H9 (cell line): ENCODE measurements at regions not wholly inside any gene's neighbourhood (a gene's known extent, or its start where the extent isn't known, plus 50 kb on each side); places are given as distances from the start of the nearest gene placed in this dataset.
"Not testable (repeated sequence)": the region's sequence is repeated elsewhere in the genome, so short reads cannot be mapped to it uniquely, and the experiment has no call there.

Source experiments
- DNase-seq: peaks from one replicate; pipeline ENCODE4 v3.0.0-alpha.2; 2017
- H2AFZ ChIP-seq: one replicate; pipeline ENCODE4 v1.6.1; 2013; ENCODE audit warnings: mild to moderate bottlenecking, low read length, control low read depth, moderate library complexity
- H2AK5ac ChIP-seq: 2 replicates; pipeline ENCODE4 v1.6.1; 2013; ENCODE audit warnings: low read length, control low read depth, mixed read lengths; ENCODE audit not compliant: insufficient read length
- H2BK120ac ChIP-seq: one replicate; pipeline ENCODE4 v1.6.1; 2013; ENCODE audit warnings: low read depth, mild to moderate bottlenecking, low read length, control low read depth, inconsistent platforms; ENCODE audit not compliant: poor library complexity, severe bottlenecking
- H2BK12ac ChIP-seq: 2 replicates; pipeline ENCODE4 v1.6.1; 2013; ENCODE audit warnings: low read length, control low read depth, mixed read lengths, low read depth; ENCODE audit not compliant: insufficient read length
- H2BK15ac ChIP-seq: 2 replicates; pipeline ENCODE4 v1.6.1; 2013; ENCODE audit warnings: low read depth, low read length, control low read depth
- H2BK20ac ChIP-seq: one replicate; pipeline ENCODE4 v1.6.1; 2013; ENCODE audit warnings: low read depth, mild to moderate bottlenecking, low read length, control low read depth, inconsistent platforms; ENCODE audit not compliant: poor library complexity, severe bottlenecking
- H2BK5ac ChIP-seq: 2 replicates; pipeline ENCODE4 v1.6.1; 2013; ENCODE audit warnings: low read length, control low read depth, mixed read lengths; ENCODE audit not compliant: insufficient read length
- H3K14ac ChIP-seq: 2 replicates; pipeline ENCODE4 v1.6.1; 2013; ENCODE audit warnings: low read length, control low read depth; ENCODE audit not compliant: insufficient read depth
- H3K18ac ChIP-seq: 2 replicates; pipeline ENCODE4 v1.6.1; 2013; ENCODE audit warnings: low read depth, mild to moderate bottlenecking, mixed read lengths, low read length, control low read depth; ENCODE audit not compliant: insufficient read length
- H3K23ac ChIP-seq: 2 replicates; pipeline ENCODE4 v1.6.1; 2013; ENCODE audit warnings: low read length, control low read depth, mixed read lengths, low read depth; ENCODE audit not compliant: insufficient read length
- H3K23me2 ChIP-seq: 2 replicates; pipeline ENCODE4 v1.6.1; 2013; ENCODE audit warnings: low read depth, mild to moderate bottlenecking, mixed read lengths, low read length, control low read depth; ENCODE audit not compliant: insufficient read length, poor library complexity, severe bottlenecking
- H3K27ac ChIP-seq: 2 replicates; pipeline ENCODE4 v1.5.1; 2013; ENCODE audit warnings: low read length, control low read depth, mixed read lengths, low read depth; ENCODE audit not compliant: insufficient read length
- H3K27me3 ChIP-seq: 2 replicates; pipeline ENCODE4 v1.6.1; 2013; ENCODE audit warnings: low read length, control low read depth, inconsistent platforms; ENCODE audit not compliant: insufficient read depth
- H3K4ac ChIP-seq: 2 replicates; pipeline ENCODE4 v1.6.1; 2013; ENCODE audit warnings: low read depth, mild to moderate bottlenecking, control low read depth, inconsistent platforms, low read length, moderate library complexity
- H3K4me1 ChIP-seq: 2 replicates; pipeline ENCODE4 v1.6.1; 2013; ENCODE audit warnings: low read length, control low read depth, inconsistent platforms; ENCODE audit not compliant: insufficient read depth
- H3K4me2 ChIP-seq: 2 replicates; pipeline ENCODE4 v1.6.1; 2013; ENCODE audit warnings: low read length, control low read depth, mixed read lengths; ENCODE audit not compliant: insufficient read length, insufficient read depth
- H3K56ac ChIP-seq: 2 replicates; pipeline ENCODE4 v1.6.1; 2013; ENCODE audit warnings: low read depth, mild to moderate bottlenecking, mixed read lengths, low read length, control low read depth; ENCODE audit not compliant: insufficient read length
- H3K79me1 ChIP-seq: 2 replicates; pipeline ENCODE4 v1.6.1; 2013; ENCODE audit warnings: low read depth, mild to moderate bottlenecking, moderate library complexity, low read length, control low read depth, inconsistent platforms; ENCODE audit not compliant: insufficient read depth, poor library complexity, severe bottlenecking
- H3K79me2 ChIP-seq: 2 replicates; pipeline ENCODE4 v1.6.1; 2013; ENCODE audit warnings: low read length, control low read depth, inconsistent platforms; ENCODE audit not compliant: insufficient read depth
- H3K9ac ChIP-seq: 2 replicates; pipeline ENCODE4 v1.6.1; 2013; ENCODE audit warnings: low read length, control low read depth, mixed read lengths; ENCODE audit not compliant: insufficient read length; ENCODE audit errors: extremely low read depth
- H3K9me3 ChIP-seq: one replicate; pipeline ENCODE4 v1.6.1; 2013; ENCODE audit warnings: low read depth, low read length, inconsistent platforms; ENCODE audit not compliant: control insufficient read depth
- H3T11ph ChIP-seq: one replicate; pipeline ENCODE4 v1.6.1; 2013; ENCODE audit warnings: mild to moderate bottlenecking, low read length, control low read depth, inconsistent platforms
- H4K20me1 ChIP-seq: one replicate; pipeline ENCODE4 v1.6.1; 2013; ENCODE audit not compliant: control insufficient read depth, insufficient read length, insufficient read depth
- H4K5ac ChIP-seq: 2 replicates; pipeline ENCODE4 v1.6.1; 2013; ENCODE audit warnings: low read depth, mild to moderate bottlenecking, mixed read lengths, low read length, control low read depth; ENCODE audit not compliant: insufficient read length
- H4K8ac ChIP-seq: replicated peaks from 2 replicates; pipeline ENCODE4 v1.6.1; 2013; ENCODE audit warnings: low read length, control low read depth, mixed read lengths, low read depth; ENCODE audit not compliant: insufficient read length
- H4K91ac ChIP-seq: 2 replicates; pipeline ENCODE4 v1.6.1; 2013; ENCODE audit warnings: low read depth, mild to moderate bottlenecking, moderate library complexity, mixed read lengths, low read length, control low read depth; ENCODE audit not compliant: insufficient read length
- H3K27ac Mint-ChIP-seq, 3 experiments: 2 replicates in 2 of 3; 3 replicates in 1 of 3; pipeline ENCODE4 v1.8.0; 2020 to 2021; ENCODE audit warnings: mixed read lengths in 3 of 3, mild to moderate bottlenecking in 1 of 3, moderate library complexity in 1 of 3
- H3K27me3 Mint-ChIP-seq: 2 replicates; pipeline ENCODE4 v1.8.0; 2021; ENCODE audit warnings: low read depth, mild to moderate bottlenecking, moderate library complexity, mixed read lengths
- H3K36me3 Mint-ChIP-seq, 3 experiments: 2 replicates in 2 of 3; 3 replicates in 1 of 3; pipeline ENCODE4 v1.8.0; 2020 to 2021; ENCODE audit warnings: low read depth in 3 of 3, mixed read lengths in 3 of 3; ENCODE audit not compliant: insufficient read depth in 1 of 3
- H3K4me1 Mint-ChIP-seq, 2 experiments: 2 replicates each; pipeline ENCODE4 v1.8.0; 2020; ENCODE audit warnings: mixed read lengths in 2 of 2
- H3K4me3 Mint-ChIP-seq, 2 experiments: 2 replicates in 1 of 2; 3 replicates in 1 of 2; pipeline ENCODE4 v1.8.0; 2020 to 2021; ENCODE audit warnings: mild to moderate bottlenecking in 2 of 2, mixed read lengths in 2 of 2, moderate library complexity in 1 of 2
- H3K9me3 Mint-ChIP-seq, 2 experiments: 2 replicates in 1 of 2; 3 replicates in 1 of 2; pipeline ENCODE4 v1.8.0; 2020; ENCODE audit warnings: mild to moderate bottlenecking in 2 of 2, mixed read lengths in 2 of 2, moderate library complexity in 1 of 2
- CTCF ChIP-seq: fragments of 200-600 bp; sonication (generic); conservative IDR thresholded peaks from 3 replicates; pipeline ENCODE4 v1.8.0; 2021; ENCODE audit warnings: antibody characterized with exemption, mild to moderate bottlenecking
- WGBS: extraction: QIAGEN DNeasy Blood & Tissue Kit; methylation state at CpG from one replicate; pipeline ENCODE4 v1.1.7; 2013; ENCODE audit warnings: missing lambda C conversion rate, low lambda C conversion rate, mixed read lengths; ENCODE audit not compliant: insufficient read length; ENCODE audit errors: extremely low coverage; 5-methylcytosine and 5-hydroxymethylcytosine counted together

DNA sequence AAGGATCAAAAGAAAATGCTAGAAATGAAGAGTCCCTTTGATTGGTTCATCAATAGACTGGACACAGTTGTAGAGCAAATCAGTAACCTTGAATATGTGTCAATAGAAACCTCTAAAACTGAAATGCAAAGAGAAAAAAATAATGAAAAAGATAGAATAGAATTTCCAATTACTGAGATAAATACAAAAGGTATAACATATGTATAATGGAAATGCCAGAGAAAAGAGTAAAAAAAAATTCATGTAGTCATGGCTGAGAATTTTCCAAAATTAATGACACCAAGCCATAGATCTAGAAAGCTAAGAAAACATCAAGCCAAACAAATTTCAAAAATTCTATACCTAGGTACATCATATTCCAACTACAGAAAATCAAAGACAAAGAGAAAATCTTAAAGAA lies 62.0 kb upstream of the HGF start:
- no peak overlapping the region for H3K4me3 Mint-ChIP-seq
- Histone ChIP-seq H4K91ac (no peak overlapping the region), H4K8ac (no peak overlapping the region), H2BK120ac (no peak overlapping the region), H3K4ac (no peak overlapping the region), H3K23me2 (no peaks in the 10 kb centered on the region), H3K18ac (no peak overlapping the region), H3K27me3 (no peaks in the 10 kb centered on the region), H2AFZ (no peak overlapping the region), H3K4me1 (no peaks in the 10 kb centered on the region), H3K79me2 (no peaks in the 10 kb centered on the region), H2AK5ac (no peak overlapping the region), H3K56ac (no peak overlapping the region), H3K4me2 (no peak overlapping the region), H3K14ac (no peak overlapping the region), H4K5ac (no peak overlapping the region), H3K9me3 (no peaks in the 10 kb centered on the region), H3K79me1 (no peaks in the 10 kb centered on the region), H3K9ac (no peak overlapping the region), H2BK5ac (no peak overlapping the region), H2BK15ac (no peak overlapping the region), H2BK12ac (no peak overlapping the region), H3T11ph (no peak overlapping the region), H4K20me1 (no peaks in the 10 kb centered on the region), H2BK20ac (no peak overlapping the region), H3K23ac (no peak overlapping the region), H3K27ac (no peak overlapping the region)
- H3K36me3 Mint-ChIP-seq = peaks cover 0 to 24% (median 0%) of the 10 kb centered on the region in 3 experiments; a peak in 3 of 7 replicates
- no peak overlapping the region for H3K27ac Mint-ChIP-seq
- peaks cover 2 to 9% of the 10 kb centered on the region in 2 experiments; a peak in 3 of 4 replicates for H3K4me1 Mint-ChIP-seq
- peaks cover 15% of the 10 kb centered on the region in 2 experiments for H3K9me3 Mint-ChIP-seq
- H3K27me3 Mint-ChIP-seq = no peaks in the 10 kb centered on the region
- DNase-seq = no peak
- no peak for TF ChIP-seq CTCF

DNA sequence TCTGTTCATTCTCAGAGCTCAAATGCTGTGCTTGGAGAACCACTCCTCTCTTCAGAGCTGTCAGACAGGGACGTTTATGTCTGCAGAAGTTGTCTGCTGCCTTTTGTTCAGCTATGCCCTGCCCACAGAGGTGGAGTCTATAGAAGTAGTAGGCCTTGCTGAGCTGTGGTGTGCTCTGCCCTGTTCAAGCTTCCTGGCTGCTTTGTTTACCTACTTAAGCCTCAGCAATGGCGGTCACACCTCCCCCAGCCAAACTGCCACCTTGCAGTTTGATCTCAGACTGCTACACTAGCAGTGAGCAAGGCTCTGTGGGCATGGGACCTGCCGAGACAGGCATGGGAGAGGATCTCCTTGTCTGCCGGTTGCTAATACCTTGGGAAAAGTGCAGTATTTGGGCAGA lies 59.7 kb upstream of the HGF start:
- no CpG with 5 or more reads among the region's 4 CpGs for WGBS
- H4K5ac ChIP-seq, H3K56ac ChIP-seq, H3K23ac ChIP-seq, H2BK5ac ChIP-seq, H2AFZ ChIP-seq, H3K4me3 Mint-ChIP-seq, H2BK20ac ChIP-seq, H3K4me2 ChIP-seq, H4K20me1 ChIP-seq, H3K9ac ChIP-seq, H3K27ac ChIP-seq, H3K18ac ChIP-seq, H2BK120ac ChIP-seq, H3T11ph ChIP-seq, H3K23me2 ChIP-seq, H3K9me3 ChIP-seq, H3K4me1 Mint-ChIP-seq, DNase-seq, H3K27ac Mint-ChIP-seq, H2AK5ac ChIP-seq, H3K4me1 ChIP-seq, H3K79me1 ChIP-seq, H4K8ac ChIP-seq, H3K79me2 ChIP-seq, H3K27me3 ChIP-seq, H3K4ac ChIP-seq, H3K27me3 Mint-ChIP-seq, H3K14ac ChIP-seq, H2BK12ac ChIP-seq, H4K91ac ChIP-seq, H2BK15ac ChIP-seq: not testable (repeated sequence)
- Mint-ChIP-seq H3K36me3 (peaks cover 0 to 24% (median 0%) of the 10 kb centered on the region in 3 experiments; a peak in 3 of 7 replicates), H3K9me3 (peaks cover 15% of the 10 kb centered on the region in 2 experiments)
